Loucy (cell line): ENCODE measurements at regions not wholly inside any gene's neighbourhood (a gene's known extent, or its start where the extent isn't known, plus 50 kb on each side); places are given as distances from the start of the nearest gene placed in this dataset.

Source experiments
- EZH2phosphoT487 ChIP-seq: fragments of 200-600 bp; IDR thresholded peaks from 2 replicates; pipeline ENCODE4 v1.6.1; 2018; ENCODE audit warnings: antibody characterized with exemption, mild to moderate bottlenecking, moderate library complexity, borderline replicate concordance
- TF ChIP-seq, protein P1 (sequence below): fragments of 200-600 bp; sonication (generic); conservative IDR thresholded peaks from 2 replicates; pipeline ENCODE4 v1.5.1; 2014; ENCODE audit warnings: mild to moderate bottlenecking, antibody characterized with exemption, low read length

DNA sequence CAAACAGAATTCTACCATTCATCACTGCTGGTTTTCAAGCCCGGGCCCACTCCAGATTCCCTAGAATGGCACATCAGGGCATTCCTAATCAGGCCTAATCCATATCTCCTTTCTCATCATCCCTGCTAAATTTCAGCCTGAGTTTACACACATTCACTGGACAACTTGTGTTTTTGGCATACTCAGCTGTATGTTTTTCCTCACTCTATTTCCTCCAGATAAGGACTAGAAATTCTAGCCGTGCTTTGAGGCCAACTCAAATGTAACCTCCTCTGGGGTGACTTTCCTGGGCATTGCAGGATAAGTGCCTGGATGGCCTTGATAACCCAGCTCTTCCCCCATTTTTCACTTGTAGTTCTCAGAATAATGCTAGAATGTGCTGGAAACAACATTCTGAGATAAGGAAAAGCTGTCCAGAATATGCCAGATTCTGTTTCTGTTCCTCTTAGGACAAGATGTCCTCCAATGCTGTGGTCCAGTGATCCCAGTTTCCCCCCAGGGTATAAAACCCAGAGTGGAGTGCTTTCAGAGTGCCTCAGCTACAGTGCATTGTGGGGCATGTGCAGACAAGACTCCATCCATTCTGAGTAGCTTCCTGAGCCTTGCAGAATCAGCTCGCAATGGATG is 66.9 kb upstream of the CLDN10 start:
- TF ChIP-seq, protein P1, sequence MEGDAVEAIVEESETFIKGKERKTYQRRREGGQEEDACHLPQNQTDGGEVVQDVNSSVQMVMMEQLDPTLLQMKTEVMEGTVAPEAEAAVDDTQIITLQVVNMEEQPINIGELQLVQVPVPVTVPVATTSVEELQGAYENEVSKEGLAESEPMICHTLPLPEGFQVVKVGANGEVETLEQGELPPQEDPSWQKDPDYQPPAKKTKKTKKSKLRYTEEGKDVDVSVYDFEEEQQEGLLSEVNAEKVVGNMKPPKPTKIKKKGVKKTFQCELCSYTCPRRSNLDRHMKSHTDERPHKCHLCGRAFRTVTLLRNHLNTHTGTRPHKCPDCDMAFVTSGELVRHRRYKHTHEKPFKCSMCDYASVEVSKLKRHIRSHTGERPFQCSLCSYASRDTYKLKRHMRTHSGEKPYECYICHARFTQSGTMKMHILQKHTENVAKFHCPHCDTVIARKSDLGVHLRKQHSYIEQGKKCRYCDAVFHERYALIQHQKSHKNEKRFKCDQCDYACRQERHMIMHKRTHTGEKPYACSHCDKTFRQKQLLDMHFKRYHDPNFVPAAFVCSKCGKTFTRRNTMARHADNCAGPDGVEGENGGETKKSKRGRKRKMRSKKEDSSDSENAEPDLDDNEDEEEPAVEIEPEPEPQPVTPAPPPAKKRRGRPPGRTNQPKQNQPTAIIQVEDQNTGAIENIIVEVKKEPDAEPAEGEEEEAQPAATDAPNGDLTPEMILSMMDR = no peak
- no peak for TF ChIP-seq EZH2phosphoT487
